SHP77 treated with DMSO at 0.1 percent for 48 hours (cell line): ENCODE measurements at regions not wholly inside any gene's neighbourhood (a gene's known extent, or its start where the extent isn't known, plus 50 kb on each side); places are given as distances from the start of the nearest gene placed in this dataset.
"Not testable (repeated sequence)": the region's sequence is repeated elsewhere in the genome, so short reads cannot be mapped to it uniquely, and the experiment has no call there.

ENCODE experiments used
- DNase-seq: peaks from one replicate; lab custom pipeline; 2025; lab: John Stamatoyannopoulos, UW

DNA sequence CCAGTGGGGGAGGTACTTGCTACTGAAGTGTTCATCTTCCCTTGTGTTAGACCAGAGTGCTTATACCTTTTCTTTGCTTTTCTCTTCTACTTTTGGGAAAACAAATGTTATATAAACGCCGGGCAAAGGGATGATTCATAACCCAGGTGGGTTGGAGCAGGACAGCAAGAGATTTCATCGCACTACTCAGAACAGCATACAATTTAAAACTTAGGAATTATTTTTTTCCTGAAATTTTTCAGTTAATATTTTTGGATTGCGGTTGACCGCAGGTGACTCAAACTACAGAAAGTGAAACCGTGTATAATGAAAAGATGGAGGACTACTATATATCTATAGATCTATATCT is 270.0 kb upstream of the RGMA start:
- DNase-seq, result no peak

DNA sequence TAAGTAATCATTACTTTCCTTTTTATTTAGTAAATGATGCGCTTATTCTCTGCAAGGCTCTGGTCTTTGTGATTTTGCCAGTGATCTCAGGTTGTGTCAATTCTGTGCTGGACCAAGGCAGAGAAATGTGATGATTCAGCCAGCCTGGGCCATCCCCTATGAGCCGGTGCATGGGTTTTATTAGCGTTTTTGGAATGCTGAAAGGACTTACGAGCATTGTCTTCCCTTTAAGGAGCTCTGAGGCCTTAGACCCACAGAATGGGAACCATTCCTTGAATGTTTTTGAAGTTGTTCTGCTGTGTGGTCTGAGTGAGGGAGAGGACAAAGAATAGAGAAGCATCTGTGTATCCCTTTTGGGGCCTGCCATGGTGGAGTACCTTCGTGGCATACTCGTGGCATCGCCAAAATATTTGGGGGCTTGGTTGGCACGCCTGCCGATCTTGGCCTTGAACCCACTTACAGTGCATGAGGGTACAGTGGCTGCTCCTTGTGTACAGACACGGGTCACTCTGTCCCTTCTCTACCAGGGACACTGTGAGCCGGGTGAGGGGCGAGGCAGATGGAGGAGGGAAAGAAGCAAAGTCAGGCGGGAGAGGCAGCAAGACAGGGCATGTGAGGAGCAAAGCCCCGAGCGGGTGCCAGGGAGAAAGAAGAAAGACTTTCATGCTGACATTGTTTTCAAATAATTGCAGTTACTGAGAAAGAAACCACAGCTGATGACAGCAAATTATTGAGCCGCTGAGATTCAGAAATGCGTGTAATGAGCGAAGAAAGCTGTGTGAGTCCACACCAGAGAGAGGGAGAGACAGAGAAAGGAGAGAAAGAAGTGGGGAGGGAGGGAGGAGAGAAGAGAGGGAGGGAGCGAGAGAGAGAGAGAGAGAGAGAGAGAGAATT is 269.4 kb upstream of the RGMA start:
- DNase-seq, result no peak

DNA sequence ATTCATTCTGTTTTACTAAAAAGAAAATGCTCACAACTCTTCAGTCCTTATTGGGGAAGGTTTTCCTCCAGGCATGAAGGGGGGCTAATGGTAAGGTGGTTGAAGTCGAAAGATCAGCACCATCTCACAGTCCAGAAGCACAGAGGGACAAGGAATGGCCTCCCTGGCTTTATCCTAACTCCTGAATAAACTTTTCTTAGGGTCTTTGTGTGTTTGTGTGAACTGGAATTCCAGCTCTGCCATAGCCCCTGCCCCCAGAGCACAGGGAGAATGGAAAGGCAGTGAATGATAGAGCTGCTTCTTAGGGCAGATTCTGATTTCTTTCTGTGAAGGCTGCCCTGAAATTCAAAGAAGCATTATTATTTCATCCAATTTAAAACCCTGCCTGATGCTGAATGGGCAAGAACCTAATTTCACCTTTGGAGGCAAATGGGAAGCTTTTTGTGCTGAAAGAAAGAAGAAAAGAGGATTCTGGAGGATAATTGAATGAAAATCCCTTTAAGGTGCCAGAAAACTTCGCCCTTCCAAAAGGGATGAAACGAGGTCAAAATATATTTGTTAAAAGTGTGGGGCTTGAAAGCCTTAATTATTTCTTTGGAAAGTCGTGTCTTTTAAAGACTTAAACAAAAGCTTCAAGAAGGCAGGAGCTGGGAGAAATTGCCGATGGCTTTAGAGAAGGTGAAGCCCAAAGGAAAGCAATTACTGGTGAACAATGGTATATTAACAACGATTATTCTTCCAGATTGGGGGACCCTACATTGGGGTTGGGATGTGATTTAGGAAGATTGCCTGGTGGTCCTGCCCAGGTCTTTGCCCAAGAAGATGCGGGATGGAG is 259.9 kb upstream of the RGMA start:
- no peak for DNase-seq

DNA sequence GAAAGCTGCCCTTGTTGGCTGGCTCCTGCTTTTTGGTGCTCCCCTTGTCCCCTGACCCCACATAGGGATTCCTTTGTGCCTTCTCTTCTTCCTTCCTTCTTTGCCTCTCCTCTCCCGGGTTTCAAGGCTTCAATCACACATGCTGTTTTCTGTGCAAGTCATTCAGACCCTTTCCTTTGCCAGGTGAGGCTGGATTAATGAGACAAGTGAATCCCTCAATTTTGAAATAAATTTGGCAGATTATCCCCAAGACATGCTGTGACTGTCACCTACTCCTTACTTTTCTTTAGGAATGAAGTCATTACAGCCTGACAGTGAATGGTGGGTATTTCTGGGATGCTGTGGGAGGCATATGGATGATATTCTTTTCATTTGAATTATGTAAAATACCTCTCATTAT is 259.0 kb upstream of the RGMA start:
- no peak for DNase-seq

DNA sequence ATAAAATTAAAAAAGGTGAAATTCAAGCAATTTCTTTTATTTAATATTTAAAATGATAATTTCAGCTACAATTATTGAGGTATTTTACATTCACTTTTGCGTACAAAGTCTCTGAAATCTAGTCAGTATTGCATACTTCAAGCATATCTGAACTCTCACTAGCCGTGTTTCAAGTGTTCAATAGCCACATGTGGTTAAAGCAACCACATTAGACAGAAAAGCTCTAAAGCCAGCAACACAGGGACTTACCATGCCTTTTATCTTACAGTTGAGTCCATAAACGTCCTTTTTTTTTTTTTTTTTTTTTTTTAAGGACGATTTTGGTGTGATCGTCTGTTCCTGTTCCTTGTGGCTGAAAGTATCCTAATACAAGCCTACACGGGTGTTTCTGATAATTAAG is 257.0 kb upstream of the RGMA start:
- DNase-seq, result no peak

DNA sequence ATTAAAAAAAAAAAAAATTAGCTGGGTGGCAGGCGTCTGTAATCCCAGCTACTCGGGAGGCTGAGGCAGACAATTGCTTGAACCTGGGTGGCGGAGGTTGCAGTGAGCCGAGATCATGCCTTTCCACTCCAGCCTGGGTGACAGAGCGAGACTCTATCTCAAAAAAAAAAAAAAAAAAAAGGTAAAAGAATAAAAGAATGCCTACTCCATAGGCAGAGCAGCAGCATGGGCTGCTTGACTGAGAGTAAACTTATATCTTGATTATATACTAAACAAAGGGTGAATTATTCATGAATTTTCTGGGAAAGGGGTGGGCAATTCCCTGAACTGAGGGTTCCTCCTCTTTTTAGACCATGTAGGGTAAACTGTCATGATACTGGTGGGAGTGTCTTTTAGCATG is 254.4 kb upstream of the RGMA start:
- not testable (repeated sequence) for DNase-seq

DNA sequence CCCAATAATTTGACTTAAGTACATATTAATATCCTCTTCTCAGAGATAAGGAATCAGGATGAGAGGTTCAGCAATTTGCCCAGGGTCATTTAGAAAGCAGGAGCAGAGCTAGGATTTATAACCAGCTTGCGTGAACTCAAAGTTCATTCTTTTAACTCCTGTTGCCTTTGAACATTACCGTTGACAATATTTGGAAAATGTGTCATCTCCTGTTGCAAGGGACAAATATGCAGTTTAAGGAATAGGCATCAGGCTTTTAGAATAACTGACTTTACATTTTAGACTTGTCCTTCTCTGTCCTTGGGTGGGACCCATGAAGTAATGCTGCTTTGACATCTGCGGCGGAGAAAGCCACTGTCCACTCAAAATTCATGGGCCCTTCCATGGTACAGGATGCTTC is 252.2 kb upstream of the RGMA start:
- DNase-seq, result no peak

DNA sequence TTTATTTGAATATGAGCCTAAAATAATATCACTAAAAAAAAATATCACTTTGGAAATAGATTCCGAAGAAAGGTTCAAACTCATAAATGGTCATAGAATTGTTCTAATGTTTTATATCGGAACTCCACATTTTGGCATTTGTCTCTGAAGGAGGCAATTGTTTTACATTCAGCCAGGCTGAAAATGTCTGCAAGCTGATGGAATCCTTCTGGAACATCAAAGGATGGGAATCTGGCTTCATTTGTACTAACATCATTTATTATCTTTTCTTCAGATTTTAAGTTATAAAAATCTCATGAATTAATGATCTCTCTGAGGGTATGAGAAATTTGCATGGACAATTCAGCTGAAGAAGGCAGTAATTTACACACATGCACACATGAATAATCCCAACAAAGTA is 251.4 kb upstream of the RGMA start:
- no peak for DNase-seq

DNA sequence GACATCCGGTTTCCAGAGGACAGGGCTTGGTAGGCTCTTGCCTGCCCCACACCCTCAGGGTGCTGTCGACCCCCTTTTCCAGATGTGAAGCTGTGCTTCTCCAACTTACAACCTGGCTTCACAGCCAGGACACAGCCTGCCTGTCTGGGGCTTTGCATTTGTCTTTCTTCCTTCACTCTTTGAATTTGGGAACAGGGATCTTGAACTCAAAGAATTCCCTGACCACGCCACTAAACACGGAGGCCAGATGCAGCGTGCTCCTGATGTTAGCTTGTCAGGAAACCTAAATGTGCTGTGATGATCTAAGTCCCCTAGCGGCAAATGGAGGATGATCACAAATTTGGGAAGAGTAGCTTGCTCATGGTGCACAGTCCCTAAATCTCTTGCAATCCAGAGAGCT is 244.8 kb upstream of the RGMA start:
- DNase-seq, result no peak

DNA sequence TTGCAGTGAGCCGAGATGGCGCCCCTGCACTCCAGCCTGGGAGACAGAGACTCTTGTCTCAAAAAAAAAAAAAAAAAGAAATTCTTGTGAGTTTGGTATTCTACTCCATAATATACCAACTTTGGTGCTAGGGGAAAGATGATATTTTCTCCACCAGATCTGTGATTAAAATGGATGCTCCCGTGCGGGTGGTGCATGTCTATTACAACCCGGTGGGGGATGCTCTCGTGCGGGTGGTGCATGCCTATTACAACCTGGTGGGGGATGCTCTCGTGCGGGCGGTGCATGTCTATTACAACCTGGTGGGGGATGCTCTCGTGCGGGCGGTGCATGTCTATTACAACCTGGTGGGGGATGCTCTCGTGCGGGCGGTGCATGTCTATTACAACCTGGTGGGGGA is 244.1 kb upstream of the RGMA start:
- not testable (repeated sequence) for DNase-seq

DNA sequence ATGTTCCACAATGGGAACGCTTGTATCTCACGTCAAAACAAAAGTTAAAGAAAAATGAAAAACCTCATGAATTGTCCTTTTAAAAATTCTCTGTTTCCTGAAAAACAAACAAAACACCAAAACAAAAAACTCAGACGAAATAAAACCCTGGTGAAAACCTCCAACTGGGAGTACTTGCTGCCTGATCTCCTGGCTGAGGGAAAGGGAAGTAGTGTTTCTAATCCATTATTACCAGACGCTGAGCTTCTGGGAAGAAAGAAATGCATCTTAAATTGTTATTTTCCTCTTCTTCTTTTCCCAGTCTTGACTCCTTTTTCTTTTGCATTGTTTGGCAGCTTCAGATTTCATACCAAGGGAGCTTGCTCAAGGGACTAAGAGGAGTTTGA is 243.2 kb upstream of the RGMA start:
- DNase-seq, result no peak

DNA sequence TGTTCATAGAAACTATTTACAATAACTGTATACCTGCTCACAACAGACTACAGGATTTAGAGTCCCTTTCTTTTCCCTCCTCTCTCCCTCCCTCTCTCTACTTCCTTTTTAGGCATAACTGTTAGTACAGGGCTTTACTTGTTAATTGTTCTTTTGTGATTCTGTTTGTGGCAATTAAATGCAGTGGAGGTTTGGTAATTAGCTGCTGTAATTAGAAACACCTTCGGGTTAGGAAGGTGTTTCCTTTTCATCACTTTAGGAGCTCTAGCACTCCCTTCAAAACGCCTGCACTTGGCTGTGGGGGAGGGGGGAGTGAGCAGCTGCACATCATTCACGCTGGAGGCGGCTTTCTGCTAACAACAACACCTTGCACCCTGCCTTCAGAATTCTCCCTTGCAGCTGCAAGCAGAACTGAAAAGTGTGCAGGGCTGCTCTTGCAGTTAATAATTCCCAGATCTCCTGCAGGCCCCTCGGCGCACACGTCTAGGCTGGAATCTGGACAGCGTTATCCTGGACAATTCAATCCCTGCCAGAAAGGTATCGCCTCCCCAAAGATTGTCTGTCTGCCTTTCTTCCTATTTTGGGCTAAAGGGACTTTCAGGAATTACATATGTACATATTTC is 242.6 kb upstream of the RGMA start:
- no peak for DNase-seq

DNA sequence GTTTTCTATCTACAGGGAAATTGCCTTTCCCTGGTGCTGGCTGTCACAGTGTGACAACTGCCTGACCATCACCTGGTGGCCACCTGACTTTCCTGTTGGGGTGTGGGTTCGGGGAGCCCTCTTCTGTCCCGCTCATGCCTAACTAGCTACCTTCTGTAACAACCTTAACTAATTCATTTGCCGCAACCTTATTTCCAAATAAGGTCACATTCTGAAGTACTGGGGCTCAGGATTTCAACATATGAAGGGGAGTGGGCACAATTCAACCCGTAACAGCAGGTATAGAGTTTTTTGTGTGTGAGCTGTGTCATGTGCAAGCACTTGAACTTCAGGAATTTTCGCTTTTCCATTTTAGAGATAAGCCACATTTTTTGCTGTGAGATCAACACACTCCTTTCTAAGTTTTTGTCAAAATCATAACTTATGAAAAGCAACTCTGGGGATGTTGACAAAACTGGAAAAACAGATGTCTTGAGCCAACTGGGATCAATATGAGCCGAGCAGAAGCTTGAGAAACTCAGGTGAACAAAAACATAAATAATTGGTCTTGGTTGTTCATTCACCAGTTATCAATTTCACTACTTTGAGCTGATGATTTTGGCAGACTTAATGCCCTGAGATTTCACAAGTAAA is 242.0 kb upstream of the RGMA start:
- no peak for DNase-seq

DNA sequence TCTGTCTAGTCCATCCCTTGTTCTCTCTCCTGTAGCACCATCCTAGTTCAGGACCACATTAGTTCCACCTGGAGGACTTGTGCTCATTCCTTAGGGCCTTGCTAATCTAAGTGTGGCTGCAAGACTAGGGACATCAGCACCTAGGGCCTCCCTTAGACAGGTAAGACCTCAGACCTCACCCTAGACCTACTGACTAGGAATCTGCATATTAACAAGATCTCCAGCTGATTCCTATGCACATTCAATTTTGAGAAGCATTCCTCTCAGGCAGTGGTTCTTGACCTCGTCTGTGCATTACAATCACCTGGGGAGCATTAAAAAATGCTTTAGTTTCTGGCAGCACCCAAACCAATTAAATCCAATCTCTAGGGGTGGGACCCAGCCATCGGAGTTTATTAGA is 238.4 kb upstream of the RGMA start:
- no peak for DNase-seq

DNA sequence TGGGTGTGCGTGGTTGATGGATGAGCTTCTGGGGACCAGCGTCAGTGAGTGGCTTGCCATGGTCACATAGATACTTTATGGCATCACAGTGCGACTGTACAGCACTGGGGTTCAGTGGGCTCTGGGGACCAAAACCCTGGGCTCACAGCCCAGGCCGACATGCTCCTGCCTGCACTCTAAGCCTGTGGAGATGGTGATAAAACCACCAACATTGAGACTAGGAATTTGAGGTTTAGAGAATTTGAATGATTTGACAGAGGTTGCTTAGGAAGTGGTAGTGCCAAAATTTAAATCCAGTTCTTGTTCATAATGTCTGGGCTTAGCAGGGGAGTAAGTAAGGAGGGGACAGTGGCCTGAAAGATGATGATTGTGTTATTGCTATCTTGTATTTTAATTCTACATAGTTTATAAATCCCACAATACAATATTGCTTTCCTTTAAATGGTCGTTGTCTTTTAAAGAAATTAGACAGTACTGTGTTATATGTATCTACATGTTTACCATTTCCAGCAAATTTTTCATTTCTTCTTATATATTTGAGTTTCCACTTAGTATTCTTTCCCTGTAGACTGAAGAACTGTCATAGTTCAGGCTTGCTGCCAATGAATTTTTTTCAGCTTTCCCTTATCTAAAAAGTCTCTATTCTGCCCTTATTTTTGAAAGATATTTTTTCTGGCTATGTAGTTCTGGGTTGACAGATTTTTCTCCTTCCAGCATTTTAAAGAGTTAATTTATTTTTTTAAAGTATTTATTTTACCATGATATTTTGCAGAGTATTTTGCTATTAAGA is 235.4 kb upstream of the RGMA start:
- no peak for DNase-seq

DNA sequence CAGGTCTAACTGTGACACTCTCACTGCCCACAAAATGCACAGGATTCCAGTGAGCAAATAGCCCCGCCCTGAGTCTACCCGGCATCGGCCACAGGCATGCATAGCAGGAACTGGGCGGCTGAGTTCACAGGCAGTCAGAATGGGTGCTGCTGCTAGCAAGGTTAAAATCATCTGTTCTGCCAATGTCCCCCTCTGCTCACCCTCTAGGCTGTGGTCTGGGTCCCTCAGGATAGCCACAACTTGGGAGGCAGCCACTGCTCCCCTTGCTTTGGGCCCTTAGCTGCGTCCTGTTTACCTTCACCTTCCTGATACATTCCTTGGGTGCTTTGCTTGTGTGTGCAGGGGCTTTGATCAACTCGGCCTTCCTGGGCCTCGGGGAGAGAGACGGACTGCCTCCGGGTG is 232.9 kb upstream of the RGMA start:
- no peak for DNase-seq

DNA sequence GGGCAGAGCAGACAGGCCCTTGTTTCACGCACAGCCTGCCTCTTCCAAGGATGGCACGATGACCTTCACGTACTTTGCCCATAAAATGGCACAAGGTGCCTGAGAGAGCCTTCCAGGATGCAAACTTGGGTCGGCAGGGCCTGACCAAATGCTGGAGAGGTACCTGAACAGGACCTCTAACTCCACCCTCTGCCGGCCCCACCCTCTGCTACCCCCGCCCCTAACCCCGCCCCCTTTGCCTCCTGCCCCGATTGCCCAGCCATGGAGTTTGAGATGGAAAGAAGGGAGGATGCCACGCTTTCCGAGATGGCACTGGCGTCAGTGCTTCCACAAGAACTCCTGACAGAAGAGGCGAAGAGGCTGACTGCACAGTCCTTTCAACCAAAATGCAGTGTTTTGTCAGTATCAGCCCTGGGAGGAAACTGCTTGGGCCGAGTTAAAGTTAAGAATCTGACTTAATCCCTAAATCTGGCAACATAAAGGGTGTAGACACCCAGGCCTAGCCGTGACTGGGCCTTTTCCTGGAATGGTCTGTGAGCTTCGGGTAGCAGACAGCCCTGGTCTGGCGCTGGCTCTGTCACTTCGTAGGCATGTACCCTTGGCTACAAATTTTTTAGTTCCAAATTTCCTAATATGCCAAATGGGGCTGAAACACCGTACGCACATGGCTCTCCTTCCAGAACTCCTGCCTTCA is 230.3 kb upstream of the RGMA start:
- no peak for DNase-seq

DNA sequence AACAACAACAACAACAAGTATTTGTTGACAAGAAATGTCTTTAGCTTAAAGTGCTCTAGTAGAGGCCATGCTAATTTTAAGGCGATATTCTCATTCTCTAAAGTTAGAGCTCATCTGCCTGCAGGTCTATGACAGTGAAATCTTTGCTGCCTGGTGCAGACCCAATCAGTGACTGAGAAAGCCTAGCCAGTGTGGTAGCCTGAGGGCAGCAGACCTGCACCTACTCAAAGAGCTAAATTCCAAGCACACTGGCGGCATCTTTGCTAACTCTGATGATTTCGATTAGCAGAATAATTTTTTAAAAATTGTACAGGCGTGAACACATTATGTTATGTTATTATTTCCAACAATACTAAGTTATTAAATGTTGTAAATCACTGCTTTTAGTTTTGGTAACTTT is 228.8 kb upstream of the RGMA start:
- no peak for DNase-seq

DNA sequence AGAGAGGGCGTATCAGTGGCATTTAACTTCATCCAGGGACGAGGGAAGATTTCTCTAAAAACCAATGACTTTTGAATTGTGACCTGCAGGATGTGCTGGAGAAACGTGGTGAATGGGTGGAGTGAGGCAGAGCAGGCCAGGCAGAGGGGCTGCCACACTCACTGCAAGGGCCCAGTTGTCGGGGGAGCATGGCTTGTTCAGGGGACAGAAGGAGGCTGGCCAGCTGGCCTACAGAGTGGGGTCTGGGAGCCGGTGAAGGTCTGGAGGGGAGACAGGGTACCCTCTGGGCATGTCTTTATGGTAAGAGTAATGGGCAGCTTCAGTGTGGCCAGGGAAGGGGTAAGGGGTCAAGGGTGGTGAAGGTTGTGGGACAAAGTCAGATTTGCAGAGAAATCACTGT is 225.2 kb upstream of the RGMA start:
- no peak for DNase-seq

DNA sequence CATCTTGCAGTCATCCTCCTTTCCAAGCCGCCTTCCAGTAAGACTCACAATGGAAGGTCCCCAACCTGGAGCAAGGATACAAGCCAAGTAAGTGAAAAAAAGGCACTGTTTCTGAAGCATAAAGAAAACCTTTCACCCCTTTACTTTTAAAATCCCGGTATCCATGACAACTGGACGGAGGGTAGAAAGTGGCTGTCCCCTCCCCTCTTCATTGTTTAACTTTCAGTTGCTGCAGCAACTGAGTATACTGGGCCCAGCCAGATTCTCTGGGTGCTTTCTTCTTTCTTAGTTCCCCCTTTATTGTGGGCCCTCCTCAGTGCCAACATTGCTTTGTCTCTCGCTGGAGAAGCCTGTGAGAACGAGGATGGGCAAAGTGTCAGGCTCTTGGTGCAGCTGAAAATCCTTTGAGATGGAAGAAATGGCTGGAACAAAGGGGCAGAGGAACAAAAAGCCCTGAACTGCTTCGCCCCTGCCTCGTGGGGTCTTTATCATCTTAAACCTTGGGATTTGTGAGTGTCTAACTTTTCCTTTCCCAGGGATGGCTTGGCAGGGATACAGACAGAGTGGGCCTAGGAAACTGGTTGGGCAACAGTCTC is 224.0 kb upstream of the RGMA start:
- no peak for DNase-seq

DNA sequence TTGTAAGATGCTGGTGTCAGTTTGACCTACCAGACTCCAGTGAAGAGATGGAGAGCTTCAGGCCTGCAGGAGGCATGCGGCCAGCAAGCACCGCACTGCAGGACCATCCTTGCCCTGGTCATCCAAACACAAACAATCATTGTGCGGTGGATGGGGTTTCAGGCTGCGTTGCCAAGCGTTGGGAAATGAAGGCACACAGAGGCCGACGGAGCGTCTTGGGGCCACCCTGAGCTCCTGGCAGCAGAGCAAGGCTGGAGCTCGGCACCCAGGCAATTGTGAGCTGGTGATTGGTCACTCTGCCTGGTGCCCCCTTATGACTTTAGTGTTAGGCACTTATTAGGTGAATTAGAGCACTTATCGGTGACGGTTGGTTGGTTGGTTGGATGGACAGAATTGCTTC is 222.6 kb upstream of the RGMA start:
- DNase-seq, result no peak
